Gastroesophageal sphincter (tissue), 3 donors: ENCODE measurements at regions not wholly inside any gene's neighbourhood (a gene's known extent, or its start where the extent isn't known, plus 50 kb on each side); places are given as distances from the start of the nearest gene placed in this dataset.

Source experiments
- CTCF ChIP-seq, 4 experiments: fragments of 200-600 bp in 2 of 4; fragments of 450-650 bp in 2 of 4; sonication (generic) in 1 of 4; IDR thresholded peaks; one replicate each; pipeline ENCODE4 v1.5.1; 2017 to 2019; ENCODE audit warnings: antibody characterized with exemption in 4 of 4, mild to moderate bottlenecking in 2 of 4, moderate library complexity in 2 of 4
- POLR2A ChIP-seq, 2 donors: fragments of 450-650 bp; IDR thresholded peaks; one replicate each; pipeline ENCODE4 v1.6.1; 2017; ENCODE audit warnings: antibody characterized with exemption in 2 of 2, mild to moderate bottlenecking in 2 of 2, moderate library complexity in 1 of 2
- POLR2AphosphoS5 ChIP-seq: sonication (generic); formaldehyde crosslinking; IDR thresholded peaks from one replicate; pipeline ENCODE4 v1.6.1; 2017; ENCODE audit warnings: antibody characterized with exemption

GRCh38 chr13:107277911-107278310, 710.0 kb upstream of the ARGLU1 start:
- TF ChIP-seq CTCF (IDR thresholded peaks at IDR 0.05) (no peak), POLR2AphosphoS5 (no peak), POLR2A (IDR thresholded peaks at IDR 0.05) (no peak)
